H1 (cell line): ENCODE measurements at regions not wholly inside any gene's neighbourhood (a gene's known extent, or its start where the extent isn't known, plus 50 kb on each side); places are given as distances from the start of the nearest gene placed in this dataset.

Experiments used
- CBX8 ChIP-seq: fragments of 300-800, 300-1000 bp; sonication (generic); IDR thresholded peaks from 2 replicates; pipeline ENCODE4 v1.7.1; 2016; ENCODE audit warnings: low read depth, low read length, borderline replicate concordance
- CHD2 ChIP-seq: IDR thresholded peaks from 2 replicates; pipeline ENCODE4 v1.6.1; 2012; ENCODE audit warnings: low read length, improper control_type of control experiment
- CHD7 ChIP-seq: fragments of 300-600 bp; sonication (generic); IDR thresholded peaks from 2 replicates; pipeline ENCODE4 v1.7.1; 2012; ENCODE audit warnings: low read length, moderate library complexity, mild to moderate bottlenecking, inconsistent platforms; ENCODE audit not compliant: insufficient replicate concordance
- RAD21 ChIP-seq, 2 experiments: IDR thresholded peaks in 1 of 2; conservative IDR thresholded peaks in 1 of 2; 2 replicates each; pipeline ENCODE4 v1.6.1; 2011; ENCODE audit warnings: low read depth in 2 of 2, low read length in 2 of 2, improper control_type of control experiment in 1 of 2, inconsistent platforms in 1 of 2, mild to moderate bottlenecking in 1 of 2, moderate library complexity in 1 of 2
- RXRA ChIP-seq: IDR thresholded peaks from 2 replicates; pipeline ENCODE4 v1.6.1; 2011; ENCODE audit warnings: low read depth, mild to moderate bottlenecking, low read length, moderate library complexity; ENCODE audit not compliant: insufficient read depth
- SIRT6 ChIP-seq: IDR thresholded peaks from one replicate; pipeline ENCODE4 v1.7.1; 2012; ENCODE audit warnings: low read length, inconsistent platforms
- SRF ChIP-seq: IDR thresholded peaks from 2 replicates; pipeline ENCODE4 v1.6.1; 2011; ENCODE audit warnings: mild to moderate bottlenecking, low read depth, low read length, moderate library complexity

GRCh38 chr7:125670926-125671572 is 741.4 kb upstream of the POT1 start (continued):
- no peak for TF ChIP-seq CHD7
- no peak for TF ChIP-seq SRF
- peak; percentile 71 to 72 for TF ChIP-seq RAD21 (IDR thresholded peaks at IDR 0.05 in 1 of 2, conservative IDR thresholded peaks at IDR 0.05 in 1 of 2; ENCODE audit: low read depth in 2 of 2, low read length in 2 of 2)
- TF ChIP-seq RXRA = no peak
- no peak for TF ChIP-seq SIRT6
- no peak for TF ChIP-seq CBX8
- TF ChIP-seq CHD2 = no peak
